Mesothelial cell of epicardium (in vitro differentiated cells): ENCODE measurements at regions not wholly inside any gene's neighbourhood (a gene's known extent, or its start where the extent isn't known, plus 50 kb on each side); places are given as distances from the start of the nearest gene placed in this dataset.

Experiments used
- DNase-seq, 2 experiments: peaks; one replicate each; pipeline ENCODE4 v3.0.0; 2021; ENCODE audit warnings: low spot score in 2 of 2; ENCODE audit not compliant: unreplicated experiment in 2 of 2
- H3K27ac Mint-ChIP-seq: 2 replicates; pipeline ENCODE4 v1.8.0; 2021; ENCODE audit warnings: mixed read lengths
- H3K27me3 Mint-ChIP-seq: 2 replicates; pipeline ENCODE4 v1.8.0; 2021; ENCODE audit warnings: low read depth, mixed read lengths
- H3K36me3 Mint-ChIP-seq: 2 replicates; pipeline ENCODE4 v1.8.0; 2021; ENCODE audit warnings: mixed read lengths
- H3K4me1 Mint-ChIP-seq: 2 replicates; pipeline ENCODE4 v1.8.0; 2021; ENCODE audit warnings: mixed read lengths
- H3K4me3 Mint-ChIP-seq: 2 replicates; pipeline ENCODE4 v1.8.0; 2021; ENCODE audit warnings: mild to moderate bottlenecking, moderate library complexity, mixed read lengths
- H3K9me3 Mint-ChIP-seq: 2 replicates; pipeline ENCODE4 v1.8.0; 2021; ENCODE audit warnings: mixed read lengths
- TF ChIP-seq, protein P1 (sequence below): fragments of 200-600 bp; sonication (generic); IDR thresholded peaks from one replicate; pipeline ENCODE4 v1.5.0; 2021; ENCODE audit warnings: antibody characterized with exemption; ENCODE audit not compliant: unreplicated experiment

DNA sequence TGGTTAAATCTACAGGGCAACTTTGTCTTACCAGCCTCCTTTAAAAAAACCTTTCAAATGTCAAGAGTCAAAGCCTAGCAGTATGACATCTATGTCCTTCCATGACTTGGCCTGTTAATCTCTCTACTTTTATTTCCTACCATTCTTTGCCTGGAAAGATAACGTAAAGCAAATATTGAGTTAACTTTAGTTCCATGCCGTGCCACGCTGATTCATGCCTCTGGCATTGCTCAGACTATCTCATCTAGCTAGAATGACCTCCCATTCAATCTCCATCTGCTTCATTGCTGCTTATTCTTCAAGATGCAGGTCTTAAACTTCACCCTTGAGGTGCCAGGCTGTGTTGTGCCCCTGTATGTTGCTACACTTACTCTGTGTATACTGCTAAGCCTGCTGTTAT lies 729.8 kb downstream of the EFNA5 start:
- no peaks in the 10 kb centered on the region for H3K27me3 Mint-ChIP-seq
- H3K9me3 Mint-ChIP-seq: peaks cover 12% of the 10 kb centered on the region
- peaks cover 6% of the 10 kb centered on the region for H3K4me1 Mint-ChIP-seq
- H3K27ac Mint-ChIP-seq: no peak overlapping the region
- DNase-seq: no peak
- H3K4me3 Mint-ChIP-seq: no peak overlapping the region
- H3K36me3 Mint-ChIP-seq: no peaks in the 10 kb centered on the region
- TF ChIP-seq, protein P1, sequence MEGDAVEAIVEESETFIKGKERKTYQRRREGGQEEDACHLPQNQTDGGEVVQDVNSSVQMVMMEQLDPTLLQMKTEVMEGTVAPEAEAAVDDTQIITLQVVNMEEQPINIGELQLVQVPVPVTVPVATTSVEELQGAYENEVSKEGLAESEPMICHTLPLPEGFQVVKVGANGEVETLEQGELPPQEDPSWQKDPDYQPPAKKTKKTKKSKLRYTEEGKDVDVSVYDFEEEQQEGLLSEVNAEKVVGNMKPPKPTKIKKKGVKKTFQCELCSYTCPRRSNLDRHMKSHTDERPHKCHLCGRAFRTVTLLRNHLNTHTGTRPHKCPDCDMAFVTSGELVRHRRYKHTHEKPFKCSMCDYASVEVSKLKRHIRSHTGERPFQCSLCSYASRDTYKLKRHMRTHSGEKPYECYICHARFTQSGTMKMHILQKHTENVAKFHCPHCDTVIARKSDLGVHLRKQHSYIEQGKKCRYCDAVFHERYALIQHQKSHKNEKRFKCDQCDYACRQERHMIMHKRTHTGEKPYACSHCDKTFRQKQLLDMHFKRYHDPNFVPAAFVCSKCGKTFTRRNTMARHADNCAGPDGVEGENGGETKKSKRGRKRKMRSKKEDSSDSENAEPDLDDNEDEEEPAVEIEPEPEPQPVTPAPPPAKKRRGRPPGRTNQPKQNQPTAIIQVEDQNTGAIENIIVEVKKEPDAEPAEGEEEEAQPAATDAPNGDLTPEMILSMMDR: no peak

DNA sequence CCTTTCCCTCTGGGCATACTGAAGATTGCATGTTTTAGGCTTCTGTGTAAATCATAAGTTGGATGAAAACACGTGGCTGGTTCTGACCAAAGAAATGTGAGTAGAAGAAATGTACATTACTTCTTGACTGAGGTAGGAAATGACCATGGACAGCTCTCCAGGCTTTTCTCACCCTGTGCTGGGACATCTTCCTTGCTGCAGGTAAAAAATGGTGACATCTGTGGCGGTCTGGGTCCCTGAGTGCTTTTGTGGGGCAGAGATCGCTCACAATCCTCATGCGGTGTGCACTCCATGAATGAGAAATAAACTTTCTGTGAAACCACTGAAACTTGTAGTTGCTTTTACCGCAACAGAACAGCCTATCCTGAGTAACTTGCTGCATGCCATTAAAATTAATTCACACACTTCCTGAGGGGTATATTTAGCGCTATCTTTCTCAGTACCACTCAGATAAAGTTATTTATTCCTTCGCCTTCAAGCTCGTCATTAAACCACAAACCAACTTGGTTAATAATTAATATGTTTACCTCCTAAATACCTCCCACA lies 730.4 kb downstream of the EFNA5 start:
- H3K36me3 Mint-ChIP-seq: no peaks in the 10 kb centered on the region
- no peak overlapping the region for H3K27ac Mint-ChIP-seq
- no peaks in the 10 kb centered on the region for H3K27me3 Mint-ChIP-seq
- TF ChIP-seq, protein P1: no peak
- H3K9me3 Mint-ChIP-seq: peaks cover 12% of the 10 kb centered on the region
- DNase-seq: no peak
- no peak overlapping the region for H3K4me3 Mint-ChIP-seq
- peaks cover 6% of the 10 kb centered on the region for H3K4me1 Mint-ChIP-seq

DNA sequence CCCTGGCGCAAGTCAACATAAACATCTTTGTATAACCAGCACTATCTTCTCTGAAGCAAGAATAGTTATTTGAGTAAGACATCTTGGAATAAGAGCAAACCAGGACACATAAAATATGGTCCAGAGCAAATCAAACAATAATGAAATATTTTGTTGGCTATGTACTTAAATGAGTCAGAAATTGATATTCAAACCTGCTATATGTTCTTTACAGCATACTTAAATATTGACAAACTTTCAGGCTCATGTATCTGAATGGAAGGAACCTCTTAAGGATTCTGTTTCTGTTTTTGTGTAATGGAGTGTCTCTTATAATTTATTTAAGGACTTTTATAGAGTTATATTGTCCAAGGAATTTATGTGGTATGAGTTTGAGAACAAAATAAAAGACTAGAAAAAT lies 747.3 kb downstream of the EFNA5 start:
- no peak overlapping the region for H3K27ac Mint-ChIP-seq
- no peaks in the 10 kb centered on the region for H3K4me1 Mint-ChIP-seq
- no peak overlapping the region for H3K4me3 Mint-ChIP-seq
- peaks cover 18% of the 10 kb centered on the region for H3K9me3 Mint-ChIP-seq
- H3K36me3 Mint-ChIP-seq: no peaks in the 10 kb centered on the region
- TF ChIP-seq, protein P1: no peak
- no peaks in the 10 kb centered on the region for H3K27me3 Mint-ChIP-seq
- no peak for DNase-seq

DNA sequence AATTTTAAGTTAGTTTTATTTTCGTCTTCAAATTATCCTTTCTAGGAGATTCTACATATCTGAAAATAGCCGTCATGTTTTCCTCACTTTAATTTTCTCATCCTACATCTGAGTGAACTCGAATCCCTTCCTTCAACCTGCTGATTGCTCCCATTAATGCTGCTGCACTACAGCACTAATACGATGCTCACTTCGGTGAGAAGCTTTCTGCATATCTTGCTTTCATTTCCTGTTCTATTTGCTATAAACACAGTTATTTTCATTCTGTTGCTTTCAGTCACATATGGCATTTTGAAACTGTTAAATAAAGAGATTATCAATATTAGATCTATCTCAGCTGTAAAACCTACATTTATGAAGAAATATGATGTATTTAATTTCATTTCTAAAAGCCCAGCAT lies 749.2 kb downstream of the EFNA5 start:
- Mint-ChIP-seq H3K9me3 (peaks cover 19% of the 10 kb centered on the region), H3K27me3 (no peaks in the 10 kb centered on the region), H3K27ac (no peak overlapping the region), H3K4me1 (no peaks in the 10 kb centered on the region), H3K36me3 (peaks cover 6% of the 10 kb centered on the region), H3K4me3 (no peak overlapping the region)
- DNase-seq: no peak
- TF ChIP-seq, protein P1: no peak

DNA sequence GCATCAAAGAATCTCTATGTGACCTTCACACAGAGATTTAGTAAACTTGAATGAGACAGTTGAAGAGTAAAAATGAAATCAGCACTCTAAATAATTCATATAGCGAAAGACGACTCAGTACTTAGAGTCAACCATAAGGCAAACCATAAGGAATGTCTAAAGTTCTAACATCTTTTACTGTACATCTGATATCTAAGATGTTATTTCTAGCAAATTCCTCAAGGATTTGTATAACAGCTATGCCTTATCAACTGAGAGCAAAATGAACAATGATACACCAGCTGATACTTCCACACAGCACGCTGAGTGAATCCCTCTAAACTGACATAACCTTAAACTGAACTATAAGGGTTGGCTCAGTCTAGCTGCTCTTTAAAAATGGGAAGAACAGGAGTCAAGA lies 760.3 kb downstream of the EFNA5 start:
- no peak for DNase-seq
- Mint-ChIP-seq H3K4me1 (peaks cover 1% of the 10 kb centered on the region), H3K9me3 (peaks cover 18% of the 10 kb centered on the region), H3K4me3 (no peak overlapping the region), H3K27ac (no peak overlapping the region), H3K36me3 (no peaks in the 10 kb centered on the region), H3K27me3 (no peaks in the 10 kb centered on the region)
- TF ChIP-seq, protein P1: no peak

DNA sequence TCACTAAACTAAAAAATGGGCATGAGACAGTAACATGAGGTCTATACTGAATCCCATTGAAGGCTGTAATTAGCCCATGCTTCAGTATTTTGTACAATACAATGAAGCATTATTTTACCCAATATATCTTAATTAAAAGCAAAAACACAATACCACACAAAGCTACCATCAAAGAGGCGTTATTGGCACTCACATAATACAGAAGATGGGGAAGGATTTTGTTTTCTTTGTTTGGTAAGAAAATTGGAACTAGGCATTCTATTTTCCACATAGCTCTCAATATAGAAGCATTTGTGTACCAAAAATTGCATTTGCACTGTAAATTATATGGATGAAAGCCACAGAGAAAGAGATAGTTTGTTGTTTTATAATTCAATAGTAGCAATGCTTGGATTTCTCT lies 761.0 kb downstream of the EFNA5 start:
- Mint-ChIP-seq H3K27me3 (no peaks in the 10 kb centered on the region), H3K36me3 (no peaks in the 10 kb centered on the region), H3K9me3 (peaks cover 12% of the 10 kb centered on the region), H3K27ac (no peak overlapping the region), H3K4me3 (no peak overlapping the region), H3K4me1 (peaks cover 3% of the 10 kb centered on the region)
- no peak for DNase-seq
- TF ChIP-seq, protein P1: no peak
